H1 (cell line): ENCODE measurements at regions not wholly inside any gene's neighbourhood (a gene's known extent, or its start where the extent isn't known, plus 50 kb on each side); places are given as distances from the start of the nearest gene placed in this dataset.

ENCODE experiments used
- EGR1 ChIP-seq: IDR thresholded peaks from 2 replicates; pipeline ENCODE4 v1.6.1; 2011; ENCODE audit warnings: low read depth, low read length, borderline replicate concordance
- TF ChIP-seq, protein P1 (sequence below): IDR thresholded peaks from 2 replicates; pipeline ENCODE4 v1.6.1; 2012; ENCODE audit warnings: low read length, inconsistent platforms

DNA sequence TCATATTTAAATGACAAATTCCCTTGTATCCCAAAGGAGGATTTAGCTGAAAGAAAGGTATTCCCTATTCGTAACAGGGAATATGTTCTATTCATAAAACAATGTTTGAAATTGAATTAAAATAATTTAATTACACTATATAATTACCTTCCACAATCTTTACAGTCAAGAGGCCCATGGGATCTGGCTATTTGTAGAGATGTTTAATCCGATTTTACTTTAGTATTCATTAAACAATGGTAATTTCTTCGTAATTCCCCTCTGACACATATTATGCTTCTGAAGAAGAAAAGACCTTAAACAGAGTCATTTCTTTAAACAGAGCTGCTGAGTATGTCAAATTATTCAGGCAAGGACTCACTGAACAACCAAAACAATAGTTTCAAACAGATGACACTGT lies 98.8 kb downstream of the MAGEC1 start:
- no peak for TF ChIP-seq EGR1
- TF ChIP-seq, protein P1, sequence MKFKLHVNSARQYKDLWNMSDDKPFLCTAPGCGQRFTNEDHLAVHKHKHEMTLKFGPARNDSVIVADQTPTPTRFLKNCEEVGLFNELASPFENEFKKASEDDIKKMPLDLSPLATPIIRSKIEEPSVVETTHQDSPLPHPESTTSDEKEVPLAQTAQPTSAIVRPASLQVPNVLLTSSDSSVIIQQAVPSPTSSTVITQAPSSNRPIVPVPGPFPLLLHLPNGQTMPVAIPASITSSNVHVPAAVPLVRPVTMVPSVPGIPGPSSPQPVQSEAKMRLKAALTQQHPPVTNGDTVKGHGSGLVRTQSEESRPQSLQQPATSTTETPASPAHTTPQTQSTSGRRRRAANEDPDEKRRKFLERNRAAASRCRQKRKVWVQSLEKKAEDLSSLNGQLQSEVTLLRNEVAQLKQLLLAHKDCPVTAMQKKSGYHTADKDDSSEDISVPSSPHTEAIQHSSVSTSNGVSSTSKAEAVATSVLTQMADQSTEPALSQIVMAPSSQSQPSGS = no peak
